Stimulated activated CD4-positive, alpha-beta T cell treated with anti-CD3 and anti-CD28 coated beads, Interleukin-1b, Interleukin-23, amount 100 ng/mL, for 48 hours (primary cell): ENCODE measurements at regions not wholly inside any gene's neighbourhood (a gene's known extent, or its start where the extent isn't known, plus 50 kb on each side); places are given as distances from the start of the nearest gene placed in this dataset.

Source experiments
- DNase-seq: peaks from one replicate; pipeline ENCODE4 v3.0.0-alpha.2; 2020

DNA sequence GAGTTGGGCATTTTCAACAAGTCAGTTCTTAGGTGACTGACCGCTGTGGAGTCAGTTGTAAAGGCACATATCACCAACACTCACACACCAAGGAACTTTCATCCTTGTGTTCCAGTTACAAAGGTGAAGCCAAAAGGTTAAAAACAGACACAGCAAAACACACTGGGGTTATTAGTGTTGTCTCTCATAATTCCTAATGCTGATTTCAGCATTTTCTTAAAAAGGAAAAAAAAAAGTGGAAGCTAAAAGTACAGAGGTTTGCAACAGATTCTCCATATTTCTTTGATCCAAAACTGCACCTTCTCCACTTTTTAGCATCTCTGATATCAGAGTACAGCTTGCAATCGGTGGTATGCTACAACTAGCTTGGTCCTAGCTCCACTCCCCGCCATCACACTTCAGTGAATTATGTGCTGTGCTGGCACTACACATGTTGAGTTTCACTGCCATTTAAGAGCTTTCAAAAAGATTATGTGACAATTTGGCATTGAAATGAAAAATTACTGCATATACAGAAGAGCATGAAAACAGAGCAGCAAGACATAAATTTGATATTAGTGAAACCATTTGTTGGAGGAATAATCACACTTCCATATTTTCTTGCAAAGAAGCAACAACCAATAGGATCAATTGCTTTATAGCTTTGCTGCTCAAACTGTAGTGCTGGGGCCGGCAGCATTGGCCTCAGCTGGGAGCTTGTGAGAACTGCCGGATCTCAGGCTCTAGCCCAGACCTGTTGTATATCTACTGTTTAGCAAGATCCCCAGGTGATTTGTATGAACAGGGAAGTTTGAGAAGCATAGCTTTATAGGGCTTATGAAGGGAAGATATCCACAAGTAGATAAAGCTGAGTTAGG, 62.3 kb upstream of the DAPL1 start:
- no peak for DNase-seq

DNA sequence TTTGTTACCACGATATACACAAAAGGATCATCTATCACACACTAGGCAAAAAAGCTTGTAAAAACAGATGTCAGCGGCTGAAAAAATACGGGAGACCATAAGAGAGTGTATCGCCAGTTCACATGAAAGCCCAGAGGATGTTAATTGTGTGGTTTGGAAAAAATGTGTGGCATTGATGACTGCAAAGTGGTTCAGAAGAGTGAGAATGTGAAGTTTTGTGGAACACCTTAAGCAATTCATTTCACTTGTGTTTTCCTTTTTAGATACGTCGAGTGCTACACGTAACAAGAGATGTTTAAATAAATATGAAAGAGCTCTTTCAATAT, 61.7 kb upstream of the DAPL1 start:
- no peak for DNase-seq

DNA sequence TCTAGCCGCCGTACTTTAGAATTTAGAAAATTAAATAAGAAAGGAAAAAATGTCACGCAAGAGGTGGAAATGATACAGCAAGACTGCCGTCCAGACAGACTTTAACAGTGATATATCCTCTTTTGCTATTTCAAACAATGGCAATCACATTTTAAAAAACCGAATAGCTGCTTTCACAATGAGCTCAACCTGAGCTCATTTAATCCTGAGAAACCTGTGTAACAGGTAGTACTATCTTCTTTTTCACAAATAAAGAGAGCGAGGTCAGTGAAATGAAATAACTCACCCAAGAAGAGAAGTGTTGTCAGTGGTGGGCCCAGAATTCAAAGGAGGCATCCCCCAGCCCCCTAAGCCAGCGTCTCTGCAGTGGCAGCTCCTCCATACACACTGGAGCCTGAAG, 60.7 kb upstream of the DAPL1 start:
- DNase-seq: no peak

- DNase-seq: no peak
These were observed 59.1 kb upstream of the DAPL1 start for GRCh38 chr2:158735822-158736580.

GRCh38 chr2:158738363-158738762, 56.8 kb upstream of the DAPL1 start:
- no peak for DNase-seq

DNA sequence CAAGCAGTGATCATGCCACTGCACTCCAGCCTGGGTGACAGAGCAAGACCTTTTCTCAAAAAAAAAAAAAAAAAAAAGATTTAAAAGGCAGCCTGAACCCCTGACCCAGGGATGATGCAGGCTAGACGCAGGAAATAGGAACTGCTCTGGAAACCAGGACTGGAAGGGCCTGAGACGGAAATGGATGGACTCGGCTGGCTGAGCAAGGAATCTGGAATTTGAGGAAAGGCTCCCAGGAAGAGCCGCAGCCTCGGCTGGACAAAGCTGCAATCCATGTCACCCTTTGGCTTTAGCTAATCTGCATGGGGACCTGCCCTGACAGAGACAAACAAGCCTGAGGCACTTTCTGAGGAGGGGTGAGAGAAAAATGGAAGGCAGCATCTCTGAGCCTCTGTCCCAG, 55.0 kb upstream of the DAPL1 start:
- DNase-seq: no peak

GRCh38 chr2:158740621-158741020, 54.5 kb upstream of the DAPL1 start:
- DNase-seq: no peak

DNA sequence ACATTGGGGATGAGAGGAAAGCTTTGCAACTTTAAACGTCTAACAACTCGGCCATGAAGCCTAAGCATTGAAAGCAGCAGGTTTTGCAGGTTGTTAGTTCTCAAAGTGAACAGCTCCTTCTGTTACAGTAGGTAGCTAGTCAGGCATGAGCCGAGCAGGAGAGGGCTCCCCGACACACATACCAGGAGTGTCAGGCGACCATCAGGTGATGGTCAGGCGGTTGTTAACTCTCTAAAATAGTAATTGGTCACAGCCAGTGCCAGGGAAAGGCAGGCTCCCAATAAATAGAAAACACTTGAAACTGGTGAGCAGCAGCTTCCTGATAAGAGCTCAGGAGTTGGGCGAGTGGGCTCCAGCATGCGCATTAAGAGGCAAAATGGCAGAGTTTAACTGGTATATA, 53.5 kb upstream of the DAPL1 start:
- DNase-seq: no peak

DNA sequence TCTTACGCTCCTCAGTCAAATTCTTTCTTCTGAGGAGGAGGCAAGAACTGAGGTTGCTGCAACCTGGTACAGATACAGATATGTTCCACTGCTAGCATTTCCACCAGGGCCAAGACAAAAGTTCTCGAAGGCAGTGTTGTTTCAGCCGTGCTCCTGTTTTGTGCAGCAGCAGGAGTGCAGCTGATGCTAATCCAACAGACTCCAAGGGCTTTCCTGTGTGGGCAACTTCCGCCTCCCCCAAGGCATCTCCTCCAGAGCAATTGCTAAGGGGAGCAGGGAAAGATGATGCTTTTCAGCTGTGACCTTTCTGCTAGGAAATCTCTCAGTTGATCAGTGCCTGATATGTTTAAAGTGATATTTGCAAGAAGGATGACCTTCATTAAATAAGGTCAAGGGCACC, 52.6 kb upstream of the DAPL1 start:
- no peak for DNase-seq

GRCh38 chr2:158743466-158743865, 51.7 kb upstream of the DAPL1 start:
- no peak for DNase-seq

GRCh38 chr2:158743879-158744278, 51.2 kb upstream of the DAPL1 start:
- no peak for DNase-seq

- peak; percentile 23 for DNase-seq
These were observed 49.9 kb upstream of the DAPL1 start for GRCh38 chr2:158745067-158745865.
